SKM-1 treated with dmso at 0.1 percent for 144 hours (cell line): ENCODE measurements at regions not wholly inside any gene's neighbourhood (a gene's known extent, or its start where the extent isn't known, plus 50 kb on each side); places are given as distances from the start of the nearest gene placed in this dataset.
"Not testable (repeated sequence)": the region's sequence is repeated elsewhere in the genome, so short reads cannot be mapped to it uniquely, and the experiment has no call there.

Experiments used
- DNase-seq: peaks from one replicate; lab custom pipeline; 2025; ENCODE audit not compliant: unreplicated experiment; lab: John Stamatoyannopoulos, UW

DNA sequence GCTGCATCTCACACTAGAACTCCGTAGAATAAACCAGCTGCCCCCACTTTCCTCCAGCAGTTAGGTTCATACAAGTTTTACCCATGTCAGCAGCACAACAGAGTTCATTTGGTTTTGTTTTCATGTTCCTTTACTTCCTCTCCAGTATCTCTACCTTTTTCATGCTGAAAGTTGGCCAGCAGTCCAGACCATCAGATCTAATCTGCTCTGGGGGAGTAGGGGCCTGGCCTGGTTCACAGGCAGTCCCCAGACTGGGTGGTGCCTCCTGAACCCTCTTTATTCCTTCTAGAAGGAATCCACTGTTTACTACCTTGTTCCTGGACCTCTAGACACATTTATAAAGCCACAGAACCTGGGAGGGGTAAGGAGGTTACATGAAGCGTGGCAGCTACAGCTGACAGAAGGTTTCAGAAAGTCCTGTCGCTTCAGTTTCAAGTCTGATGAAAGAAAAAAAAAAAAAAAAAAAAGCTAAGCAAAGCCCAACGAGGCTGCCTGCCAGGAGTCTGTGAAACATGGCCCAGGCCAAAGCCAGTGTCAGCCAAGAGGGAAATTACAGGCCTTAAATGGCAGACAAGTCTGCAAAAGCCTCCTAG, 184.6 kb upstream of the JUN start:
- no peak for DNase-seq

GRCh38 chr1:58969176-58969575, 185.3 kb upstream of the JUN start:
- not testable (repeated sequence) for DNase-seq

DNA sequence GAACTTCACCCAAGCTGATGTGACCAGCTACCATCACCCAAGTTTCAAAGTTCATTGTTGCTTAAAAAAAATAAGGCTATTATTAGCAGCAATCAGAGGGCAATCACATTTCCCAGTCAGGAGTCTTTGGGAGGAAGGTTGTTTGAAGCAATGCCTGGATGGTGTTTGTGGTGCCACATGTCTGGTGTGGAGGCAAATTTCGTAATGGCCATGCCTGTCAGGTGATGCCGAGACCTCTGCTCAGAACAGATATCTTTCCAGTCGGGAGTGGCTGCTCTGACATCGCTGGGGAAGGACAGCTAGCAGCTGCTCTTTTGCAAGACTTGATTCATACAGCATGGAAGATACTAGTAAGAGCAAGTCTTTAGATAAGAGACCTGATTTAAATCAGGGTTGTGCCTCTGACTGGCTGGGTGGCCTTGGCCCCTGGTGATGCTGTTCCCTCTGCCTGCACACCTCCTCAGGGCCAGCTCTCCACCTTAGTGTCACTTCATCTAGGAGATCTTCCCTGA, 187.8 kb upstream of the JUN start:
- DNase-seq: no peak

GRCh38 chr1:58975888-58976287, 192.0 kb upstream of the JUN start:
- DNase-seq: no peak

- no peak for DNase-seq
Observed at GRCh38 chr1:58976294-58976693, 192.4 kb upstream of the JUN start.

DNA sequence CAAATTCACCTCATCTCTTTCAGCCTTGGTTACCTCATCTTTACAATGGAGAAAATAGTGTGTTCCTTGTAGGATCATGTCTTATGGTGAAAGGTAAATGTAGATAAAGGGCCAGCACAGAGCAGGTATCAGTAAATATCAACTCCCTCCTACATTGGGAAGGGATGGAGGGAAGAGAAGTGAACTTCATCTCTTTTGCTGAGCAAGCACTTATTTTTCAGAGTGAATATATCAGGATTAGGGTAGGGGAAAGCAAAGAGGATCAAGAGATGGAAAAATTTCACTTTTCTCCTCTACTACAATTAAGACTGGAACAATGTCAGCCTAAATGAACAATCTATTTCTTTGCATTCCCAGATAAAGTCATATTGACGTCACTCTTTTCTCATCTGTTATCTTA, 193.8 kb upstream of the JUN start:
- DNase-seq: no peak

GRCh38 chr1:58978096-58978495, 194.2 kb upstream of the JUN start:
- DNase-seq: no peak

GRCh38 chr1:58979086-58979485, 195.2 kb upstream of the JUN start:
- DNase-seq: peak; percentile 73

DNA sequence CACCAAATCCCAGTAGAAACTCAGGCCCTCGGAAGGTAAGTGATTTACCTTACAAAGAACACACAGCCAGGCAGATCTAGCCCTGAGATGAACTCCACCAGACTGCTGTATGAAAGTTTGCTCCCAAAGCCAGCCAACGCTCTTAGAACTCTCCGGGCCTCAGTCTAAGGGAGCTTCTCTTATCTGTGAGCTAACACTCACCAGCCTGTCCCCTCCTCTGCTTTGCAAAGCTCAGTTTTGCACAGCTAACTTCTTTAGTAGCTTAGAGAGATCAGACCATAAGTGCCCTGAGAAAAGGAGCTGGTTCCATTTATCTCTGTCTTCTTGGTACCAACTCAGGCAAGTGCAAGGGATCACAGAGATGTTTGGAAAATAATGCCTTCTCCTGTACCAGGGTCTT, 195.8 kb upstream of the JUN start:
- no peak for DNase-seq

DNA sequence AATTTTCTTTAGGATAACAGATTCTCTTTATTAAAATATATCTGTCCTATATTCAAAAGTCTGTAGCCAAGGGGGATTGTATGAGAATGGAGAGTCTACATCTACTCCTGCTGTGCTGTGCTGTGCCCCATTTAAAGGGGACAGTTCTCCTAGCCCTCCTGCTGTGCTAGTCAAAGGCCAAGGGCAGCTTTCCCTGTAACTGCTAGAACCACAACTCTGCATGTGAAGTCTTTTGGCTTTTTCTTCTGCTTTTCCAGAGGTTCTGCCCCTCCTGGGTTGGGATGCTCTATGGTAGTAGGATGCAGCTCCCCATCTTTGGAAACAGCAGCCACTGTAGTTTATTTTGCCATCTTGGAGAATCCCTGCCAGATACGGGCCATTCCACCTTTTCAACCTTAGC, 197.5 kb upstream of the JUN start:
- no peak for DNase-seq

- DNase-seq: no peak
Observed at GRCh38 chr1:58982259-58982998, 198.6 kb upstream of the JUN start.

DNA sequence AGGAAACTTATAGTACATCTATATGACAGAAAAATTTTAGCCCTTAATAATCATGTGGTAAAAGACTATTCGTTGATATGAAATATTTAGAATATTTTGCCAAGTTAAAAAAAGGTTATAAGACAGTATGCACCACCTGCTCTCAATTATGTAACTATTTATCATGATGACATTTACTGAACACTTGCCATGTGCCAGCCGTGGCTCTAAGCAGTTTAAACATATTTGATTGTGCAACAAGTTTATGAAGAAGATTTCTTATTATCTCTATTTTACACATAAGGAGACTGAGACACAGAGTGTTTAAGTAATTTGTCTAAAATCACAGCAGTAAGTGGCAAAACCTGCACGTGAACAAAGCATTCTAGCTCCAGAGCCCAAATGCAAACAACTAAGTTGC, 199.3 kb upstream of the JUN start:
- no peak for DNase-seq

DNA sequence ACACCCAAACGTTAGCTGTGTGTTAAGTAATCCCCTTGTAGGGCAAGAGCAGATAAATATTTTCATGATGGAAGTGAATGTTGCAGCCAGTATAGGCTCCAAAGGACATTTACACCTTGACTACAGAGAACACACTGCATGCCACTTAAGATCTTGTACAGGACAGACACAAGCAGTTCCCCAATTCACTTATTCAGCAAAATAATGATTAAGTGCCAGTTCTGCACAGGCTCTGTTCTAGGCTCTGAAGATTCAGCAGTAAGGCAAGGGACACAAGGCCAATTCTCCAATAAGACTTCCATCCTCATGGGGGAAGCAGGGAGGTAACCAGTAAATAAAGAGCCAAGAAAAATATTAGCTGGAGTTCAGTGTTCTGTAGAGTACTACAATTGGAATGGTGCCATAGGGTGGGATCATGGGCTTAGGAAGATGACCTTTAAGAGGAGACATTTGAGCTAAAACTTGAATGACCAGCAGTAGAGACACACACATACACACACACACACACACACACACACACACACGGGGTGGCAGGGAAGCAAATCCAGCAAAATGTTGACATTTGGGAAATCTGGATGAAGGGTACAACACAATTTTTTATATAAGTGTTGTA, 199.9 kb upstream of the JUN start:
- no peak for DNase-seq

- DNase-seq: no peak
Observed at GRCh38 chr1:58986996-58987767, 203.3 kb upstream of the JUN start.

- DNase-seq: no peak
Observed at GRCh38 chr1:58988752-58989151, 204.9 kb upstream of the JUN start.

GRCh38 chr1:58989845-58990244, 206.0 kb upstream of the JUN start:
- no peak for DNase-seq

- DNase-seq: no peak
Observed at GRCh38 chr1:58991305-58991704, 207.5 kb upstream of the JUN start.

DNA sequence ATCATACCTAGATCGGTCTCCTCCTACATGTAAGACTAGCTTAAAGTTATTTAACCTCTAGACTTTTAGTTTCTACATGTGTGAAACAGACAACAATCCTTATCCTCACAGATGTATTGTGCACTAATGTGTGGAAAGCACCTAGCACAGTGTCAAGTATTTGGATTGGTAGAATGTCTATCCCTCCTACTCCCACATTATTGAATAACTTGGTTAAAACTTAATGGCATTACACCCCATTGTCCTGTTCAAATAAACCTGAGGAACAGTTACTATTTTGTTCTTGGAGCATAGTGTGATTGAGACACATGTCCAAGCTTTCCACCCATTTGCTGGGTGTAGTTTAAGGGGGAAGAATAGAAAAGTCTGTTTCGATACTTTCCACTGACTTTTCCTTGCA, 208.8 kb upstream of the JUN start:
- no peak for DNase-seq

DNA sequence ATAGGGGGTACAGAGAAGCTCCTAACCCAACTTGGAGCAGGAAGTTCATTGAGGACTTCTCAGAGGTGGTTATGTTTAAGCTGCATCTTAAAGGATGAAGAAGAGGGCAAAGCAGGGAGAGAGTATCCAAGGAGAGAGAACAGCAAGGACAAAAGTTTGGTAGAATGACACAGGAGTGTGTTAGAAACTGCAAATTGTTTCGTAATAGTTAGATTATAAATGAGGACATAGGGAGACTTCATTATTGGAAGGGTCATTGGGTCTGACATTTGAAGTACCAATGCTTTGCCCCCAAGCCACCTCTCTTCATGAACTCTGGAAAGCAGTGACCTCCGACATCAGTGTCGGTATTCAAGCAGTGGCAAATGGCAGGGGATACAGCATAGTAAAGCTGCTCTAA, 209.6 kb upstream of the JUN start:
- no peak for DNase-seq

- no peak for DNase-seq
Observed at GRCh38 chr1:58994664-58995063, 210.8 kb upstream of the JUN start.

DNA sequence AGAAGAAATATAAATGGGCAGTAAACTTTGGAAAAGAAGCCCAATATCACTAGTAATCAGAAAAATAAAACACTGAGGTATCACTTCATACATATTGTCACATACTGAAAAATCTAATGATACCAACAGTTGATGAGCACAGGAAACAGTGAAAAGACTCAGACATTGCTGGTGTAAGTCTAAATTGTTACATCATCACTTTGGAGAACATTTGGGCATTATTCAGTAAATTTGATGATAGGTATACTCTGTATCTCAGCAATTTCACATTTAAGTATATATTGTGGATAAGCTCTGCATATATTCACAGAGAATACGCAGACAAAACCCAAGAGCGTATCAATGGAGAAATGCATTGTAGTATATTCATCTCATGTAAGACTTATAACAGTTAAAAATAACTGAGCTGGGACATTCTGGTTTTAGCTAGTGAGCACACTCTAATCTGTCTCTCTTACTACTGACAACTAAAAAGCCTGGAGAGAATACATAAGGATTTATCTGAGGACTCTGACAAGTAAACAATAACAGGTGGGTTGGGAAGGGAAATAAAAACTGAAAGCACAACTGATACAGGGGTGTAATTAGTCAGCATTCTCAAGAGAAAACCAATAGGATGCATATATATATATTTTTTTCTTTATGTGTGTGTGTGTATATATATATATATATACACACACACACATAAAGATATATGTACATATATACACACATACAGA, 212.7 kb upstream of the JUN start:
- no peak for DNase-seq
